Neural progenitor cell (in vitro differentiated cells): ENCODE measurements at regions not wholly inside any gene's neighbourhood (a gene's known extent, or its start where the extent isn't known, plus 50 kb on each side); places are given as distances from the start of the nearest gene placed in this dataset.

Experiments used
- DNase-seq: peaks from one replicate; pipeline ENCODE4 v3.0.0-alpha.2; 2016; ENCODE audit warnings: low spot score
- H2AFZ ChIP-seq: fragments of 200-600 bp; sonication (generic); replicated peaks from 2 replicates; pipeline ENCODE4 v1.6.1; 2016; ENCODE audit warnings: antibody characterized with exemption
- H3F3A ChIP-seq: fragments of 200-600 bp; sonication (generic); 2 replicates; pipeline ENCODE4 v1.6.1; 2016; ENCODE audit warnings: antibody characterized with exemption, low read depth
- H3K27ac ChIP-seq: fragments of 200-600 bp; sonication (generic); 2 replicates; pipeline ENCODE4 v1.5.1; 2016; ENCODE audit warnings: mild to moderate bottlenecking
- H3K27me3 ChIP-seq: fragments of 200-600 bp; sonication (generic); 2 replicates; pipeline ENCODE4 v1.6.1; 2016; ENCODE audit warnings: mild to moderate bottlenecking, moderate library complexity
- H3K36me3 ChIP-seq: fragments of 200-600 bp; sonication (generic); 2 replicates; pipeline ENCODE4 v1.5.1; 2016
- H3K4me1 ChIP-seq: fragments of 200-600 bp; sonication (generic); 2 replicates; pipeline ENCODE4 v1.6.1; 2016; ENCODE audit warnings: mixed run types
- H3K4me2 ChIP-seq: fragments of 200-600 bp; sonication (generic); 2 replicates; pipeline ENCODE4 v1.6.1; 2016
- H3K4me3 ChIP-seq: fragments of 200-600 bp; sonication (generic); 2 replicates; pipeline ENCODE4 v1.5.1; 2016
- H3K79me2 ChIP-seq: fragments of 200-600 bp; sonication (generic); 2 replicates; pipeline ENCODE4 v1.6.1; 2016; ENCODE audit warnings: low read depth
- H3K9ac ChIP-seq: fragments of 200-600 bp; sonication (generic); 2 replicates; pipeline ENCODE4 v1.6.1; 2016
- H3K9me3 ChIP-seq: fragments of 200-600 bp; sonication (generic); 2 replicates; pipeline ENCODE4 v1.5.1; 2016; ENCODE audit warnings: low read depth
- H4K20me1 ChIP-seq: fragments of 200-600 bp; sonication (generic); 2 replicates; pipeline ENCODE4 v1.6.1; 2016; ENCODE audit warnings: low read depth
- H3K27ac Mint-ChIP-seq: 3 replicates; pipeline ENCODE4 v1.8.0; 2021; ENCODE audit warnings: mixed read lengths
- H3K27me3 Mint-ChIP-seq: 2 replicates; pipeline ENCODE4 v1.8.0; 2022; ENCODE audit warnings: low read depth, mild to moderate bottlenecking, inconsistent platforms, moderate library complexity, mixed read lengths; ENCODE audit not compliant: insufficient read depth
- H3K36me3 Mint-ChIP-seq: 3 replicates; pipeline ENCODE4 v1.8.0; 2021; ENCODE audit warnings: mixed read lengths
- H3K4me1 Mint-ChIP-seq: 3 replicates; pipeline ENCODE4 v1.8.0; 2021; ENCODE audit warnings: mixed read lengths
- H3K4me3 Mint-ChIP-seq: 3 replicates; pipeline ENCODE4 v1.8.0; 2021; ENCODE audit warnings: mild to moderate bottlenecking, moderate library complexity, mixed read lengths
- H3K9me3 Mint-ChIP-seq: 3 replicates; pipeline ENCODE4 v1.8.0; 2020; ENCODE audit warnings: mixed read lengths
- EZH2 ChIP-seq: fragments of 200-600 bp; sonication (generic); IDR thresholded peaks from 2 replicates; pipeline ENCODE4 v1.6.1; 2017; ENCODE audit warnings: antibody characterized with exemption, mild to moderate bottlenecking, moderate library complexity
- EZH2phosphoT487 ChIP-seq: fragments of 200-600 bp; sonication (generic); IDR thresholded peaks from 2 replicates; pipeline ENCODE4 v1.6.1; 2017; ENCODE audit warnings: antibody characterized with exemption
- TF ChIP-seq, protein P1 (sequence below): fragments of 200-600 bp; sonication (generic); IDR thresholded peaks from 2 replicates; pipeline ENCODE4 v1.5.1; 2017; ENCODE audit warnings: antibody characterized with exemption, mild to moderate bottlenecking

DNA sequence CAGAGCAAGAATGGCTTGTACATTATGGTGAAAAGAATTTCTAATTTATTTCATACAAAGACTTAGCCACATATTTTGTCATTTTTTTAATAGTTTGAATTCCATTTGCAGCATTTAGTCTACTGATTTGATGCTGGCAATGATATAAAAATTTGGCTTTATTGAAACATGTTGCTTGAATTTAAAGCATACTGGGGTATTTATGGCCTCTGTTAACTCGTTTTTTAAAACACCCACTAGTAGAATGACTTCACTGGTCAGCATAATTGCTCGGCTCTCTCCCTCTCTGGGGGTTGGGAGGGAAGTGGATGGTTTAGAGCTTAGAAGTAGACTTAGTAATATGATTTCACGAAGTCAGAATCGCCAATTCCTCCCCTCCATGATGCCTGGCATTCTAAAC, 354.9 kb upstream of the HTR2A start:
- H3K36me3 ChIP-seq = peaks cover 2% of the 10 kb centered on the region
- H3K9me3 Mint-ChIP-seq = no peaks in the 10 kb centered on the region
- no peaks in the 10 kb centered on the region for H3K79me2 ChIP-seq
- no peaks in the 10 kb centered on the region for H3K9me3 ChIP-seq
- H3K27me3 Mint-ChIP-seq = no peaks in the 10 kb centered on the region
- no peak overlapping the region for H2AFZ ChIP-seq
- no peaks in the 10 kb centered on the region for H3K27me3 ChIP-seq
- H3K36me3 Mint-ChIP-seq = no peaks in the 10 kb centered on the region
- no peaks in the 10 kb centered on the region for H3K4me1 ChIP-seq
- TF ChIP-seq EZH2 = no peak
- TF ChIP-seq, protein P1, sequence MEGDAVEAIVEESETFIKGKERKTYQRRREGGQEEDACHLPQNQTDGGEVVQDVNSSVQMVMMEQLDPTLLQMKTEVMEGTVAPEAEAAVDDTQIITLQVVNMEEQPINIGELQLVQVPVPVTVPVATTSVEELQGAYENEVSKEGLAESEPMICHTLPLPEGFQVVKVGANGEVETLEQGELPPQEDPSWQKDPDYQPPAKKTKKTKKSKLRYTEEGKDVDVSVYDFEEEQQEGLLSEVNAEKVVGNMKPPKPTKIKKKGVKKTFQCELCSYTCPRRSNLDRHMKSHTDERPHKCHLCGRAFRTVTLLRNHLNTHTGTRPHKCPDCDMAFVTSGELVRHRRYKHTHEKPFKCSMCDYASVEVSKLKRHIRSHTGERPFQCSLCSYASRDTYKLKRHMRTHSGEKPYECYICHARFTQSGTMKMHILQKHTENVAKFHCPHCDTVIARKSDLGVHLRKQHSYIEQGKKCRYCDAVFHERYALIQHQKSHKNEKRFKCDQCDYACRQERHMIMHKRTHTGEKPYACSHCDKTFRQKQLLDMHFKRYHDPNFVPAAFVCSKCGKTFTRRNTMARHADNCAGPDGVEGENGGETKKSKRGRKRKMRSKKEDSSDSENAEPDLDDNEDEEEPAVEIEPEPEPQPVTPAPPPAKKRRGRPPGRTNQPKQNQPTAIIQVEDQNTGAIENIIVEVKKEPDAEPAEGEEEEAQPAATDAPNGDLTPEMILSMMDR = no peak
- TF ChIP-seq EZH2phosphoT487 = no peak
- no peak overlapping the region for H3K4me3 ChIP-seq
- H3K27ac ChIP-seq = no peak overlapping the region
- H3K4me1 Mint-ChIP-seq = no peaks in the 10 kb centered on the region
- no peak overlapping the region for H3K27ac Mint-ChIP-seq
- no peak overlapping the region for H3K4me2 ChIP-seq
- H3K4me3 Mint-ChIP-seq = no peak overlapping the region
- H3F3A ChIP-seq = no peaks in the 10 kb centered on the region
- no peaks in the 10 kb centered on the region for H4K20me1 ChIP-seq
- H3K9ac ChIP-seq = no peak overlapping the region
- DNase-seq = no peak

DNA sequence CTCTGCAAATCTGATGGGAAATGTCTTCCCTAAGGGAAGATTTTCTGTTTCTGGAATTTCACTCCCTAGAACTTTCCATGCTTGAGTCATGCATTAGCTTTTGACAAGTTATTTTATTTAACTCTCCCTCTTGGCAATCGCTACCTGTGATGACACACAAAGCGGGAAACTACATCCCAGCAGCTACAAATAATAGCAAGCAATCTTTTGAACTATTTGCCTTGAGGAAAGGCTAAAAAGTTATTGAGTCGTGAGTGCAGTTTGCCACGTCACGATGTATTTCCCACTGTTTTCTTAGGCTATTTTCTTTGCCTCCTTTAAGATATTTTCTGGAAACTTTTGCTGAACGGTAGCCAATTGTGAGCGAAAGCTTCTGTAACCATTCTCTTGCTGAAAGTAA, 353.3 kb upstream of the HTR2A start:
- no peak overlapping the region for H3K4me2 ChIP-seq
- H3K4me1 Mint-ChIP-seq = no peaks in the 10 kb centered on the region
- H3K79me2 ChIP-seq = no peaks in the 10 kb centered on the region
- H3K9me3 ChIP-seq = no peaks in the 10 kb centered on the region
- no peak overlapping the region for H3K4me3 ChIP-seq
- DNase-seq = no peak
- no peaks in the 10 kb centered on the region for H3K27me3 Mint-ChIP-seq
- no peaks in the 10 kb centered on the region for H3F3A ChIP-seq
- no peaks in the 10 kb centered on the region for H3K36me3 Mint-ChIP-seq
- peaks cover 3% of the 10 kb centered on the region for H3K36me3 ChIP-seq
- H4K20me1 ChIP-seq = no peaks in the 10 kb centered on the region
- no peak overlapping the region for H2AFZ ChIP-seq
- H3K9ac ChIP-seq = no peak overlapping the region
- H3K4me3 Mint-ChIP-seq = no peak overlapping the region
- H3K27ac Mint-ChIP-seq = no peak overlapping the region
- peaks cover 3% of the 10 kb centered on the region for H3K9me3 Mint-ChIP-seq
- TF ChIP-seq, protein P1 = no peak
- no peak for TF ChIP-seq EZH2phosphoT487
- H3K27me3 ChIP-seq = no peaks in the 10 kb centered on the region
- H3K27ac ChIP-seq = no peak overlapping the region
- no peaks in the 10 kb centered on the region for H3K4me1 ChIP-seq

DNA sequence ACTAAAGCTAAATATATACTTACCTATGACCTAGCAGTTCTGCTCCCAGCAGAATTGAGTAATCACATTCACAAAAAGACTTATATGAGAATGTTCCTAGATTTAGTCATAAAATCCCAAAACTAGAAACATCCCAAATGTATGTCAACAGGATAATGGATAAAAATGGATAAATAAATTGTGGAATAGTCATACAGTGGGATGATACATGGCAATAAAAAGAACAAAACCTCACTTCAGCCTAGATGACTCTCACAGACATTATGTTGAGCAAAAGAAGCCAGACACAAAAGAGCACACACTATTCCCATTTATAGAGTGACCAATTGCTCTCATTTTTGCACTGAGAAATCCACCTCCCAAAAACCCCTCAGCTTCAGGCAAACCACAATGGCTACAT, 352.4 kb upstream of the HTR2A start:
- Mint-ChIP-seq H3K4me1 (no peaks in the 10 kb centered on the region), H3K4me3 (no peak overlapping the region), H3K27me3 (no peaks in the 10 kb centered on the region), H3K36me3 (no peaks in the 10 kb centered on the region), H3K27ac (no peak overlapping the region), H3K9me3 (peaks cover 3% of the 10 kb centered on the region)
- Histone ChIP-seq H3K9ac (no peak overlapping the region), H3K79me2 (no peaks in the 10 kb centered on the region), H3K36me3 (peaks cover 3% of the 10 kb centered on the region), H3K4me1 (no peaks in the 10 kb centered on the region), H3K4me2 (no peak overlapping the region), H4K20me1 (no peaks in the 10 kb centered on the region), H2AFZ (no peak overlapping the region), H3K27me3 (no peaks in the 10 kb centered on the region), H3K9me3 (no peaks in the 10 kb centered on the region), H3F3A (no peaks in the 10 kb centered on the region), H3K27ac (no peak overlapping the region), H3K4me3 (no peak overlapping the region)
- DNase-seq = no peak
- TF ChIP-seq EZH2phosphoT487 (no peak), EZH2 (no peak)
- TF ChIP-seq, protein P1 = no peak

DNA sequence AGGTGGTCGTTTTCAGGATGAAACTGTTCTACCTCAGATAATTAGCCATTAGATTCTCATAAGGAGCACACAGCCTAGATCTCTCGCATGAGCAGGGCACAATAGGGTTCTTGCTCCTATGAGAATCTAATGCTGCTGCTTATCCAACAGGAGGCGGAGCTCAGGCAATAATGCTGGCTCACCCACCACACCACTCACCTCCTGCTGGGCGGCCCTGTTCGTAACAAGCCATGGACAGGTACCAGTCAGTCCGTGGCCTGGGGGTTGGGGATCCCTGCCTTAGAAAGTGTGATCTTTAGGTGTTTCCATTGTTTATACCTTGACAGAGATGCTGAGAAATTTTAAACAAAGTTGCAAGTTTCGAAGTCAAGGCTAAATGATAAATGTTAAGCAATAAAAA, 344.6 kb upstream of the HTR2A start:
- H2AFZ ChIP-seq = no peak overlapping the region
- Mint-ChIP-seq H3K4me3 (no peak overlapping the region), H3K36me3 (no peaks in the 10 kb centered on the region), H3K4me1 (no peaks in the 10 kb centered on the region), H3K9me3 (peaks cover 5% of the 10 kb centered on the region), H3K27me3 (no peaks in the 10 kb centered on the region), H3K27ac (no peak overlapping the region)
- no peaks in the 10 kb centered on the region for H3K36me3 ChIP-seq
- no peak for DNase-seq
- no peak overlapping the region for H3K27ac ChIP-seq
- TF ChIP-seq, protein P1 = no peak
- TF ChIP-seq EZH2 (no peak), EZH2phosphoT487 (no peak)
- no peak overlapping the region for H3K4me2 ChIP-seq
- no peaks in the 10 kb centered on the region for H3K79me2 ChIP-seq
- H3K9me3 ChIP-seq = no peaks in the 10 kb centered on the region
- no peaks in the 10 kb centered on the region for H3K27me3 ChIP-seq
- H3F3A ChIP-seq = no peaks in the 10 kb centered on the region
- no peak overlapping the region for H3K4me3 ChIP-seq
- H4K20me1 ChIP-seq = no peaks in the 10 kb centered on the region
- H3K9ac ChIP-seq = no peak overlapping the region
- no peaks in the 10 kb centered on the region for H3K4me1 ChIP-seq
